ENCODE measurements at regions not wholly inside any gene's neighbourhood (a gene's known extent, or its start where the extent isn't known, plus 50 kb on each side); places are given as distances from the start of the nearest gene placed in this dataset.
"Not testable (repeated sequence)": the region's sequence is repeated elsewhere in the genome, so short reads cannot be mapped to it uniquely, and the experiment has no call there.

DNA sequence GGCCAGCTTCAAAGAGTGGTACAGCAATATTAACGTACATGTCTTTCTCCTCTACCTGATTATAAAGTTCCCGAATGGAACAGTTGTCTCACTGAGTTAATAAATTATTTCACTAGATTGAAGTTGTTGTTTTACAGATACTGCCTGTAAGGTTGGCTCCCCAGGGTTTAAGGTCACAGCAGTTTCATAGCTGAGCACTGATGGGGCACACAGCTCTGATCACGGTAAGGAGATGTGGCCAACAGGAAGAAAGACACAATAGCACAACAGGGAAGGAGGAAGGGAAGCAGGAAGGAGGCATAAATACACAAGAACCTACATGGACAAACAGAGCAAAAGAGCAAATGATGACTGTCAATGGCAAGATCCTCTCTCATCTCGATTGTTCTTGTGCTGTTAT, 215.6 kb downstream of the WNT5A start:
- no peaks in the 10 kb centered on the region for H3K9me3 ChIP-seq (ENCODE audit: control insufficient read depth, low read depth, low read length)
- no peaks in the 10 kb centered on the region for H3K4me1 ChIP-seq (ENCODE audit: control insufficient read depth, insufficient read depth, low read length)
- 60% methylated on average over 1 of the region's 4 CpGs for WGBS (ENCODE audit: insufficient coverage, low lambda C conversion rate)
- H3K27ac ChIP-seq (ENCODE audit: low read length), result no peak overlapping the region
- DNase-seq, result no peak
- H3K4me3 ChIP-seq (ENCODE audit: low read length), result no peak overlapping the region
- H3K36me3 ChIP-seq (ENCODE audit: control insufficient read depth, insufficient read depth, low read length), result no peaks in the 10 kb centered on the region
- peaks cover 5% of the 10 kb centered on the region for H3K27me3 ChIP-seq (ENCODE audit: control insufficient read depth, insufficient read depth, low read length)

DNA sequence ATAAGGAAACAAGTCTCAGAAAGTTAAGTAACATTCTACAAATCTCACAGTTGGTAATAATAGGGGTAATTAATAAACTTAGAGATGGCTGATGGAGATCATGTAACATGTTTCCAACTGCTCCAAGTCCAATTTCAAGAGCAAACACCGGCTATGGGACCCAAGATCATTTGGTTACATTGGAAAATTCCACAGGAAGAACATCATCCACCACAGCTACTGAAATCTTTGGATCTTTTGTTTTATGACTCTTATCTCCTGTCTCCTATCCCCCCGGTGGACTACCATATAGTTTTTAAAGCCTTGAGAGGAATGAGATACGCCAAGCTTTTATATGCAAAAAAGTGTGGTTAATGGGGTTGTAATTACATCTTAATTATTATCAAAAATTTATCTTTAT, 216.1 kb downstream of the WNT5A start:
- WGBS (ENCODE audit: insufficient coverage, low lambda C conversion rate), result no CpG with 5 or more reads among the region's 3 CpGs
- Histone ChIP-seq H3K4me1 (ENCODE audit: control insufficient read depth, insufficient read depth, low read length) (no peaks in the 10 kb centered on the region), H3K36me3 (ENCODE audit: control insufficient read depth, insufficient read depth, low read length) (no peaks in the 10 kb centered on the region), H3K9me3 (ENCODE audit: control insufficient read depth, low read depth, low read length) (no peaks in the 10 kb centered on the region), H3K27me3 (ENCODE audit: control insufficient read depth, insufficient read depth, low read length) (peaks cover 5% of the 10 kb centered on the region), H3K4me3 (ENCODE audit: low read length) (no peak overlapping the region), H3K27ac (ENCODE audit: low read length) (no peak overlapping the region)
- no peak for DNase-seq

DNA sequence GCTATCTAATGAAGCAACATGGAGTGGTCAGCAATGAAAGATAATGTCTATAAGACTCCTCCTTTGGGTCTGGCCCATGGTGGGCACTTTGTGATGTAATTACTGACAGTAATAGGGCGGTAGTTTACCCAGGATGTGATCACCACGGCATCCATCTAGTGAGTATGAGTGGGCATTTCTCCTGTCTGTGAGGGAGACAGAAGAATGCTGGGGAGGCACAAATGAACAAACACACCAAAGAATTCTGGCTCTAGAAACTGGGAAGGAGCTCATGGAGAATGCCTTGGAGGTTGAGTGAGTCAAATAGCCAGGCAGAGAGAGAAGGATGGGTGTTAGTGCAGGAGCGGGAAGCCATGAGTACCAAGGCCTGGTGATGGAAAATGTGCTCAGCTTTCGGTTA, 217.5 kb downstream of the WNT5A start:
- Histone ChIP-seq H3K4me1 (ENCODE audit: control insufficient read depth, insufficient read depth, low read length) (no peaks in the 10 kb centered on the region), H3K4me3 (ENCODE audit: low read length) (no peak overlapping the region), H3K9me3 (ENCODE audit: control insufficient read depth, low read depth, low read length) (no peaks in the 10 kb centered on the region), H3K27me3 (ENCODE audit: control insufficient read depth, insufficient read depth, low read length) (peaks cover 5% of the 10 kb centered on the region), H3K27ac (ENCODE audit: low read length) (no peak overlapping the region), H3K36me3 (ENCODE audit: control insufficient read depth, insufficient read depth, low read length) (no peaks in the 10 kb centered on the region)
- no peak for DNase-seq
- 86% methylated on average over 1 of the region's 4 CpGs for whole genome bisulfite sequencing (ENCODE audit: insufficient coverage, low lambda C conversion rate)

DNA sequence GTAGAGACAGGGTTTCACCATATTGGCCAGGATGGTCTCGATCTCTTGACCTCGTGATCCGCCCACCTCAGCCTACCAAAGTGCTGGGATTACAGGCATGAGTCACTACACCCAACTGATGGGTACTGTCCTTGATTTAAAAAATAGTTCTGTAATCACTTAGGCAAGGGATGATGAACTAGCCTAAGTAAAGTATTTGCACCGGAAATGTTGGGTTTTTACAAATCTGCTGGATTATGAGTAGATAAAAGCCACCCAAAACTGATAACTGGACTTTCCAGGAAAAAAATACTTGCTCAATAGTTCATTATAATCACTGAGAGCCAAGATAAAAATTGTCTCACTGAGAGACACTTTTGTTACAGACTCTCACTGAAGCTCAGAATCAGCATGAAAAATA, 218.0 kb downstream of the WNT5A start:
- no peaks in the 10 kb centered on the region for H3K36me3 ChIP-seq (ENCODE audit: control insufficient read depth, insufficient read depth, low read length)
- no peak for DNase-seq
- no CpG with 5 or more reads among the region's 4 CpGs for WGBS (ENCODE audit: insufficient coverage, low lambda C conversion rate)

DNA sequence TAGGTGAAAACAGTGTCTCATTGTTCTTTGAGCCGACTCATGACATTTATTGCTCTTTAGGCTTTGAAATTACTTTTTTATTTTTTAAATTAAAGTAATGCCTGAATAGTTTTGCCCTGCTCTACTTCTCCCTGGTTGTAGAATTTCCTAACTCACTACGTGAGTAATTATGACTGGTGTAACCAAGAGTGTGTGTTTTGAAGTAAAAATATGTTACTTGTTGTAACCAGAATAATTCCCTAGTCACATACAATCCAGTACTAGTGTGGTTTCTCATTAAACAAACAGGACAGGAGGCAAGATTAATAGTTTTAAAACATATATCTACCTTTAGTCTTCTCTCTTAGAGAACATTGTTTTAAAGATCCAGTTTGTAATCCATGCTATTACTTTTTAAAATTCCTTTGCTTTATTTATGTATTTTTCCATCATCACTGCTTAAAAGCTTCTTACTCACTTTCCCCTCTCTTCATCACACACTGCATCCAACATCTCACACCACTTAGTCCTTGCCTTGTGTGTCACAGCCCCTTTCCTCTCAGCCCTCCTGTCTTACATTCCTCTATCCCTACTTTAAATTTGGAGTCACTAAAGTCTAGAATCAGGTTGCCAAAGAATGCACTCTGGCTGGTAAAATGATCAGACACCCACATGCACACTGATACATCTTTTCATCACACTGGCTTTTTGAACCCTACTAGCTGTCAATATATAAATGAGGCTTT, 219.7 kb downstream of the WNT5A start:
- DNase-seq, result no peak
- Histone ChIP-seq H3K27ac (ENCODE audit: low read length) (no peak overlapping the region), H3K36me3 (ENCODE audit: control insufficient read depth, insufficient read depth, low read length) (no peaks in the 10 kb centered on the region), H3K4me1 (ENCODE audit: control insufficient read depth, insufficient read depth, low read length) (no peaks in the 10 kb centered on the region), H3K27me3 (ENCODE audit: control insufficient read depth, insufficient read depth, low read length) (peaks cover 5% of the 10 kb centered on the region), H3K9me3 (ENCODE audit: control insufficient read depth, low read depth, low read length) (no peaks in the 10 kb centered on the region), H3K4me3 (ENCODE audit: low read length) (no peak overlapping the region)
- WGBS (ENCODE audit: insufficient coverage, low lambda C conversion rate), result 90% methylated on average over 1 of the region's 2 CpGs

More for the DNA sequence above, 218.0 kb downstream of the WNT5A start:
- peaks cover 5% of the 10 kb centered on the region for H3K27me3 ChIP-seq (ENCODE audit: control insufficient read depth, insufficient read depth, low read length)
- H3K4me1 ChIP-seq (ENCODE audit: control insufficient read depth, insufficient read depth, low read length), result no peaks in the 10 kb centered on the region
- no peaks in the 10 kb centered on the region for H3K9me3 ChIP-seq (ENCODE audit: control insufficient read depth, low read depth, low read length)
- no peak overlapping the region for H3K4me3 ChIP-seq (ENCODE audit: low read length)
- no peak overlapping the region for H3K27ac ChIP-seq (ENCODE audit: low read length)

DNA sequence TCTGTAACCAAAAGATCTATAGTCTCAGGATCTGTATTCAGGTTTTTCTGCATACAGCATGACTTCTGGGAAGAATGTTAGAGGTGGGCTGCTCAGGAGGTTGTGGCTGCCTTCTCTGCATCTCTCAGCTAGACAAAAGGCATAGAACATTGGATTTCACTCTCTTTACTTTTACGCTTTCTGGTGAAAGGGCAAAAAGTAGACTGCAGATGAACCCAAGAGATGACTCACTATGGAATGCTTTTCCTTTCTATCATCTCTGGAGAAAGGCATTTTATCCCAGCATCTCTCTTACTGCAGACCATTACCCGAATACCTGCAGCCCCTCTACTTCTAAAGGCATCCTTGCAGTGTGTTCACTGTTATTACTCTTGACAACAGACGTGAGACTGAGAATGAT, 222.2 kb downstream of the WNT5A start:
- no peak overlapping the region for H3K4me3 ChIP-seq (ENCODE audit: low read length)
- H3K9me3 ChIP-seq (ENCODE audit: control insufficient read depth, low read depth, low read length), result no peaks in the 10 kb centered on the region
- no peak for DNase-seq
- WGBS (ENCODE audit: insufficient coverage, low lambda C conversion rate), result 80% methylated on average over 1 of the region's 3 CpGs
- no peaks in the 10 kb centered on the region for H3K36me3 ChIP-seq (ENCODE audit: control insufficient read depth, insufficient read depth, low read length)
- no peaks in the 10 kb centered on the region for H3K27me3 ChIP-seq (ENCODE audit: control insufficient read depth, insufficient read depth, low read length)
- no peak overlapping the region for H3K27ac ChIP-seq (ENCODE audit: low read length)
- H3K4me1 ChIP-seq (ENCODE audit: control insufficient read depth, insufficient read depth, low read length), result no peaks in the 10 kb centered on the region

DNA sequence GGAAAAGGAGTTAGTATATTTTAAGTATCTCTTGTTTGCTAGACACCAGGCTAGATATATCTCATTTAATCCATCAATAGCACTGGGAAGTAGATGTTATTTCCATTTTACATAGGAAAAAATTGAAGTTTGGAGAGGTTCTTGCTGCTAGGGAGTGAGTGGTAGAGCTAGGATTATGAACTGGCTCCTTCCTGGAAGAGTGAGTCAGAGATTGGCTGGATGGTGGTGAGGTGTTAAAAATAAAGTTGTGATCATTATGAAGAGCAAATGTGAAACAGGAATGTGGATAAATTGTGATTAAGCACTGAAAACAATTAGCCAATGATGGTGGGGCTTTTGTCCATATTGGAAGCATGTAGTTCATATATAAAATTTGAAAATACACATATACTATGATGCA, 234.2 kb downstream of the WNT5A start:
- Histone ChIP-seq H3K27ac (ENCODE audit: low read length) (no peak overlapping the region), H3K9me3 (ENCODE audit: control insufficient read depth, low read depth, low read length) (no peaks in the 10 kb centered on the region), H3K4me1 (ENCODE audit: control insufficient read depth, insufficient read depth, low read length) (no peaks in the 10 kb centered on the region), H3K4me3 (ENCODE audit: low read length) (no peak overlapping the region), H3K36me3 (ENCODE audit: control insufficient read depth, insufficient read depth, low read length) (no peaks in the 10 kb centered on the region), H3K27me3 (ENCODE audit: control insufficient read depth, insufficient read depth, low read length) (no peaks in the 10 kb centered on the region)
- no peak for DNase-seq

DNA sequence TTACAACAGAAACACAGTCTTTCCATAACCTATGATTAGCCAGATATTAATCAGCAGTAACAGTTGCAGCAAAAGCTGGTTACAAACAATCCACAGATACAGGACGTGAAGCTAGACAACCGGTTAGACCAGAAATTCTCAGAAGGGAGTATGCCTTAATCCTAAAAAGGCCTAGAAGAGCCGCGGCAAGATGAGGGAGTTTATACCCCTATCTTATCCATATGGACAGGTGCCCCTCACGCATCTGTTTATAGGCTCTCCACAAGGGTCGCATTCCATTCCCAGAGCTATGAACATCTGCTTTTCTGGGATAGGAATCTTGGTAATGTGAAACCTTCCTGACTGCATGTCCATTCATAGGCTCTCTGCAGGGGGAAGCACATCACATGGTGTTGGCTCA, 237.9 kb downstream of the WNT5A start:
- H3K4me3 ChIP-seq (ENCODE audit: low read length); H3K27me3 ChIP-seq (ENCODE audit: control insufficient read depth, insufficient read depth, low read length); H3K36me3 ChIP-seq (ENCODE audit: control insufficient read depth, insufficient read depth, low read length); H3K4me1 ChIP-seq (ENCODE audit: control insufficient read depth, insufficient read depth, low read length); H3K9me3 ChIP-seq (ENCODE audit: control insufficient read depth, low read depth, low read length); H3K27ac ChIP-seq (ENCODE audit: low read length); DNase-seq: not testable (repeated sequence)
- WGBS (ENCODE audit: insufficient coverage, low lambda C conversion rate), result no CpG with 5 or more reads among the region's 6 CpGs

DNA sequence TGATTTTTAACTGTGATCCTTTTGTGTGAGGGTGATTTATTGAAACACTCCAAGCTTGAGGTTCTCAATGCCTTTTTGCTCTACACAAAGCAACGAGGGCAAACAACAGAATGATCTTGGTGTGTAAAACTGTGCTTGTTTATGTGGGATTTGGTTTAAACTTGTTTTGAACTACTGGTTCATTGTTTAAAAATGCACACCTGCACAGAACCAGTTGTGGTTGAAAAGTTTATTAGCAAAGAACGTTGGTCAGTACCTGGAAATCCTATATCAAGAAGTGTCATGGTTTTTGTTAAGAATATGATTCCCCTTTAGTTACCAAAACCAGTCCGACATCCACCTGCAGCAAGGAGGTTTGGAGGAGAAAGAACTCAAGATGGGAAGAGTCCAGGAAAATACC, 239.4 kb downstream of the WNT5A start:
- no peaks in the 10 kb centered on the region for H3K27me3 ChIP-seq (ENCODE audit: control insufficient read depth, insufficient read depth, low read length)
- no peaks in the 10 kb centered on the region for H3K9me3 ChIP-seq (ENCODE audit: control insufficient read depth, low read depth, low read length)
- H3K4me1 ChIP-seq (ENCODE audit: control insufficient read depth, insufficient read depth, low read length), result no peaks in the 10 kb centered on the region
- DNase-seq, result no peak
- H3K27ac ChIP-seq (ENCODE audit: low read length), result no peak overlapping the region
- WGBS (ENCODE audit: insufficient coverage, low lambda C conversion rate), result 100% methylated on average over 1 of the region's 3 CpGs
- H3K36me3 ChIP-seq (ENCODE audit: control insufficient read depth, insufficient read depth, low read length), result no peaks in the 10 kb centered on the region
- H3K4me3 ChIP-seq (ENCODE audit: low read length), result no peak overlapping the region

DNA sequence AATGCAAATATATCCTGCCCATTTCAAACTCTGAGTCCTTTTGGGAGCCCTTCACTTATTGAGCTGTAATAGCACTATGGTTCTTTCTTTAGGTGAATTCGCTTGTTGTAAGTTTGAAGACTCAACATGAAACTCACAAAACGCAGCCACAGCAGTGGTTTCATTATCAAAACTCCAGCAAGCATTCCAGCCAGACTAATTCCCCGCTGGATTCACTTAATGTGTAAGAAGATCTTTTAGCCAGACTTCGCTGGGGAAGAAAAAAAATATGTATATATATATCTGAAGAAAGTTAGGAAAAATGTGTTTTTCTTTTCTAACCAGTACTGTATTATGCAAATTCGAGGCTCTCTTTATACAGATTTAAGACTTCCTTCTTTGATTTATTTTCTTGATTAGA, 241.1 kb downstream of the WNT5A start:
- DNase-seq, result no peak
- WGBS (ENCODE audit: insufficient coverage, low lambda C conversion rate), result 100% methylated on average over 1 of the region's 5 CpGs
- H3K4me1 ChIP-seq (ENCODE audit: control insufficient read depth, insufficient read depth, low read length), result no peaks in the 10 kb centered on the region
- no peaks in the 10 kb centered on the region for H3K27me3 ChIP-seq (ENCODE audit: control insufficient read depth, insufficient read depth, low read length)
- no peak overlapping the region for H3K27ac ChIP-seq (ENCODE audit: low read length)
- H3K36me3 ChIP-seq (ENCODE audit: control insufficient read depth, insufficient read depth, low read length), result no peaks in the 10 kb centered on the region
- no peak overlapping the region for H3K4me3 ChIP-seq (ENCODE audit: low read length)
- H3K9me3 ChIP-seq (ENCODE audit: control insufficient read depth, low read depth, low read length), result no peaks in the 10 kb centered on the region

DNA sequence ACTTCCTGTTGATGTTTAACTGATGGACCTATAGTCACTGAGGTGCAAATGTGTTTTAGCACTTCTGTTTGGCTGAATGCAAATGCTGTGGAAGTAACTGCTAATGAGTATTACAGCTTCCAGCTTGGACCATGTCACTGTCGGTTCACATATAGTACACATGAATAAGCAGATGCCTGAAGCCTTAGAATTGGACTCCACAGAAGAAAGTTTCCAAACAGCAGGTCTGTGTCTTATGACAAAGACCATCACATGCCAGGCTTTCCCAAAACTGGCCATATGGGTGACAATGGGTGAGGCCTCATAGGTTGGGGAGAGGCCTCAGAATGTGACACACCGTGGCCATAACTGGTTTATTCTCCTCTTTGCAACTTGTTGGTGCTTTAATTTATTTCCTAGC, 241.8 kb downstream of the WNT5A start:
- H3K27me3 ChIP-seq (ENCODE audit: control insufficient read depth, insufficient read depth, low read length), result no peaks in the 10 kb centered on the region
- H3K4me3 ChIP-seq (ENCODE audit: low read length), result no peak overlapping the region
- no peaks in the 10 kb centered on the region for H3K4me1 ChIP-seq (ENCODE audit: control insufficient read depth, insufficient read depth, low read length)
- H3K9me3 ChIP-seq (ENCODE audit: control insufficient read depth, low read depth, low read length), result no peaks in the 10 kb centered on the region
- H3K27ac ChIP-seq (ENCODE audit: low read length), result no peak overlapping the region
- no CpG with 5 or more reads among the region's 2 CpGs for WGBS (ENCODE audit: insufficient coverage, low lambda C conversion rate)
- DNase-seq, result no peak
- H3K36me3 ChIP-seq (ENCODE audit: control insufficient read depth, insufficient read depth, low read length), result no peaks in the 10 kb centered on the region
